ENCODE measurements at regions not wholly inside any gene's neighbourhood (a gene's known extent, or its start where the extent isn't known, plus 50 kb on each side); places are given as distances from the start of the nearest gene placed in this dataset.

DNA sequence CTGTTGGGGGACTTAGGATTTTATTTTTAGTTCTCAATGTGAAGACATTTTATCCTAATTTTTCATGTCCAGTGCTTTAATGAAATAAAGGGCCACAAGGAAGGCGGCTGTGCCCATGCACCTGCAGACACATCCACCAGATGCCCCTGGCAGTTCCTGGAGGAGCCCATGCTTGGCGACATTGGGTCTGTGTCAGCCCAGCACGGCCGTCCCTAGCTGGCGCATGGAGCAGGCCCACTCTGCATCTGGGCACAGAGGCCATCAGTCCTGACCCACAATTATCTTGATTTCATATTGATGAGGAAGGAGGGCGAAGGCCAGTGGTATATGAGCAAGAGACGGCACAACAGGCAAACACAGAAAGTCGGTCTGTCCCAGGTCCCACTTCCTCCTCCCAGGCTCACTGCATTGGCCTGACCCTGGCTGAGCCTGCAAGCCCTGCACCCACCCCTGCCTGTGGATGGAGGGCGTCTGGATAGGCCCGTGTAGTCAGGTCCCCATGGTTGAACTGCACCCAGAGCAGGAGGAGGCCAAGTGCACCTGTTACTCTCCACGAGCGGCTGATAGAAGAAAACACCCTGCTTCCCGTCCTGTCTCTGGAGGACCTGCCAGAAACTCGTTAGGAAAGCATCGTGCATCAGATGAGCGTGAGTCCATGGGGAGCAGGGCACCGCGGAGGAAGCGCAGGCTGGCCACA lies 296.9 kb downstream of the BRD1 start:
- TF ChIP-seq, protein P1, sequence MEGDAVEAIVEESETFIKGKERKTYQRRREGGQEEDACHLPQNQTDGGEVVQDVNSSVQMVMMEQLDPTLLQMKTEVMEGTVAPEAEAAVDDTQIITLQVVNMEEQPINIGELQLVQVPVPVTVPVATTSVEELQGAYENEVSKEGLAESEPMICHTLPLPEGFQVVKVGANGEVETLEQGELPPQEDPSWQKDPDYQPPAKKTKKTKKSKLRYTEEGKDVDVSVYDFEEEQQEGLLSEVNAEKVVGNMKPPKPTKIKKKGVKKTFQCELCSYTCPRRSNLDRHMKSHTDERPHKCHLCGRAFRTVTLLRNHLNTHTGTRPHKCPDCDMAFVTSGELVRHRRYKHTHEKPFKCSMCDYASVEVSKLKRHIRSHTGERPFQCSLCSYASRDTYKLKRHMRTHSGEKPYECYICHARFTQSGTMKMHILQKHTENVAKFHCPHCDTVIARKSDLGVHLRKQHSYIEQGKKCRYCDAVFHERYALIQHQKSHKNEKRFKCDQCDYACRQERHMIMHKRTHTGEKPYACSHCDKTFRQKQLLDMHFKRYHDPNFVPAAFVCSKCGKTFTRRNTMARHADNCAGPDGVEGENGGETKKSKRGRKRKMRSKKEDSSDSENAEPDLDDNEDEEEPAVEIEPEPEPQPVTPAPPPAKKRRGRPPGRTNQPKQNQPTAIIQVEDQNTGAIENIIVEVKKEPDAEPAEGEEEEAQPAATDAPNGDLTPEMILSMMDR (IDR thresholded peaks at IDR 0.05; ENCODE audit: insufficient read depth, low read length), result no peak
- TF ChIP-seq POLR2AphosphoS5 (IDR thresholded peaks at IDR 0.05; ENCODE audit: low read depth) (no peak), GABPA (IDR thresholded peaks at IDR 0.05; ENCODE audit: low read depth) (no peak)

All from HL-60 (cell line).